ENCODE measurements at regions not wholly inside any gene's neighbourhood (a gene's known extent, or its start where the extent isn't known, plus 50 kb on each side); places are given as distances from the start of the nearest gene placed in this dataset.
A peak's percentile ranks its signal among the peaks of the same experiment; 100 is the strongest.
"Not testable (repeated sequence)": the region's sequence is repeated elsewhere in the genome, so short reads cannot be mapped to it uniquely, and the experiment has no call there.

GRCh38 chr7:142481548-142481947 is 223.7 kb upstream of the PRSS58 start:
- no peak for DNase-seq (ENCODE audit: low read depth)
- H3K4me3 ChIP-seq (ENCODE audit: low read depth, low read length) = no peak overlapping the region
- no peak for TF ChIP-seq CTCF (IDR thresholded peaks at IDR 0.05; ENCODE audit: insufficient read depth, low read depth, low read length, missing control alignments)

- TF ChIP-seq CTCF (IDR thresholded peaks at IDR 0.05; ENCODE audit: insufficient read depth, low read depth, low read length, missing control alignments) = peak; percentile 69
- no peak overlapping the region for H3K4me3 ChIP-seq (ENCODE audit: low read depth, low read length)
- DNase-seq (ENCODE audit: low read depth) = peak; percentile 50
These were observed 220.8 kb upstream of the PRSS58 start for GRCh38 chr7:142478479-142479220.

GRCh38 chr7:142477801-142478200 is 219.9 kb upstream of the PRSS58 start:
- not testable (repeated sequence) for DNase-seq (ENCODE audit: low read depth); H3K4me3 ChIP-seq (ENCODE audit: low read depth, low read length)

- no peak for DNase-seq (ENCODE audit: low read depth)
- TF ChIP-seq CTCF (IDR thresholded peaks at IDR 0.05; ENCODE audit: insufficient read depth, low read depth, low read length, missing control alignments) = no peak
- H3K4me3 ChIP-seq (ENCODE audit: low read depth, low read length) = no peak overlapping the region
These were observed 219.3 kb upstream of the PRSS58 start for GRCh38 chr7:142477079-142477651.

GRCh38 chr7:142476077-142476476 is 218.2 kb upstream of the PRSS58 start:
- no peak for TF ChIP-seq CTCF (IDR thresholded peaks at IDR 0.05; ENCODE audit: insufficient read depth, low read depth, low read length, missing control alignments)

GRCh38 chr7:142471820-142472219 is 214.0 kb upstream of the PRSS58 start:
- no peak for TF ChIP-seq CTCF (IDR thresholded peaks at IDR 0.05; ENCODE audit: insufficient read depth, low read depth, low read length, missing control alignments)
- no peak for DNase-seq (ENCODE audit: low read depth)
- no peak overlapping the region for H3K4me3 ChIP-seq (ENCODE audit: low read depth, low read length)

More at GRCh38 chr7:142476077-142476476, 218.2 kb upstream of the PRSS58 start:
- no peak overlapping the region for H3K4me3 ChIP-seq (ENCODE audit: low read depth, low read length)
- DNase-seq (ENCODE audit: low read depth) = no peak

GRCh38 chr7:142470544-142470830 is 212.6 kb upstream of the PRSS58 start:
- no peak for TF ChIP-seq CTCF (IDR thresholded peaks at IDR 0.05; ENCODE audit: insufficient read depth, low read depth, low read length, missing control alignments)
- DNase-seq (ENCODE audit: low read depth) = no peak
- H3K4me3 ChIP-seq (ENCODE audit: low read depth, low read length) = no peak overlapping the region

Data from GM12865 (cell line).